HG03135 (cell line): ENCODE measurements at regions not wholly inside any gene's neighbourhood (a gene's known extent, or its start where the extent isn't known, plus 50 kb on each side); places are given as distances from the start of the nearest gene placed in this dataset.

Source experiments
- ATAC-seq: cut with Tn5 transposase; IDR thresholded peaks from one replicate; pipeline ENCODE4 v1.9.1; 2021; ENCODE audit warnings: mild to moderate bottlenecking, moderate library complexity; ENCODE audit not compliant: unreplicated experiment

- ATAC-seq: no peak
Measured at GRCh38 chrX:15918003-15918402, 63.4 kb upstream of the AP1S2 start.

- no peak for ATAC-seq
Measured at GRCh38 chrX:15916704-15917084, 62.1 kb upstream of the AP1S2 start.

- ATAC-seq: no peak
Measured at GRCh38 chrX:15915959-15916703, 61.5 kb upstream of the AP1S2 start.

- ATAC-seq: no peak
Measured at GRCh38 chrX:15914486-15914885, 59.9 kb upstream of the AP1S2 start.

GRCh38 chrX:15913146-15913545, 58.5 kb upstream of the AP1S2 start:
- ATAC-seq: no peak

- no peak for ATAC-seq
Measured at GRCh38 chrX:15911734-15912550, 57.3 kb upstream of the AP1S2 start.

GRCh38 chrX:15909605-15910004, 55.0 kb upstream of the AP1S2 start:
- ATAC-seq: no peak

GRCh38 chrX:15908603-15909290, 54.1 kb upstream of the AP1S2 start:
- ATAC-seq: no peak

- no peak for ATAC-seq
Measured at GRCh38 chrX:15906041-15906943, 51.7 kb upstream of the AP1S2 start.
